Endothelial cell of umbilical vein (primary cell): ENCODE measurements at regions not wholly inside any gene's neighbourhood (a gene's known extent, or its start where the extent isn't known, plus 50 kb on each side); places are given as distances from the start of the nearest gene placed in this dataset.

Source experiments
- BruUV-seq: library from RNA; stranded (reverse); fragments of 400-500 nt; replicated peaks from 2 replicates; lab custom pipeline; 2021; lab: Mats Ljungman, UMichigan
- CTCF ChIA-PET: fragments of 300-600, 350-600 bp; sonication (Branson Sonifier 250); formaldehyde crosslinking; loops from one replicate; lab custom pipeline; 2021; ENCODE audit warnings: antibody characterized with exemption, inconsistent platforms; lab: Charles Lee
- POLR2A ChIA-PET: fragments of 300-600, 350-600 bp; sonication (Branson Sonifier 250); formaldehyde crosslinking; loops from one replicate; lab custom pipeline; 2021; ENCODE audit warnings: antibody characterized with exemption, inconsistent platforms; lab: Charles Lee
- DNase-seq: peaks from one replicate; pipeline ENCODE4 v3.0.0-alpha.2; 2011; ENCODE audit warnings: low read depth, low spot score
- FAIRE-seq: peaks from 2 replicates; lab custom pipeline; 2011; peaks lifted over from hg19 to GRCh38; lab: Jason Lieb, UNC
- H2AFZ ChIP-seq: 2 replicates; pipeline ENCODE4 v1.6.0; 2012; ENCODE audit warnings: low read depth, low read length, control low read depth, inconsistent platforms
- H3K27ac ChIP-seq: 2 replicates; pipeline ENCODE4 v1.5.1; 2011; ENCODE audit warnings: low read depth, mild to moderate bottlenecking, control low read depth, low read length, moderate library complexity; ENCODE audit not compliant: insufficient read depth
- H3K27me3 ChIP-seq, 2 experiments: 2 replicates each; pipeline versions ENCODE4 v1.6.0 to v1.6.1; 2011; ENCODE audit warnings: low read length in 2 of 2, mixed read lengths in 1 of 2; ENCODE audit not compliant: control insufficient read depth in 2 of 2, insufficient read depth in 2 of 2
- H3K36me3 ChIP-seq, 2 experiments: 2 replicates in 1 of 2; 3 replicates in 1 of 2; pipeline ENCODE4 v1.5.1; 2011; ENCODE audit warnings: low read length in 2 of 2, mild to moderate bottlenecking in 1 of 2, moderate library complexity in 1 of 2; ENCODE audit not compliant: control insufficient read depth in 2 of 2, insufficient read depth in 2 of 2; ENCODE audit errors: extremely low read depth in 1 of 2
- H3K4me1 ChIP-seq: 3 replicates; pipeline ENCODE4 v1.5.1; 2011; ENCODE audit warnings: mild to moderate bottlenecking, low read length; ENCODE audit not compliant: control insufficient read depth, insufficient read depth; ENCODE audit errors: extremely low read depth
- H3K4me2 ChIP-seq: 2 replicates; pipeline ENCODE4 v1.6.1; 2011; ENCODE audit warnings: low read length, control low read depth, mixed read lengths; ENCODE audit not compliant: insufficient read depth
- H3K4me3 ChIP-seq, 3 experiments: fragments of 200-600 bp in 1 of 3; sonication (generic), shearing (Covaris generic) in 1 of 3; replicated peaks in 1 of 3; 2 replicates each; pipeline ENCODE4 v1.5.1; 2011 to 2016; ENCODE audit warnings: control low read depth in 3 of 3, low read length in 3 of 3, mild to moderate bottlenecking in 2 of 3, inconsistent platforms in 1 of 3, low read depth in 1 of 3, moderate library complexity in 1 of 3; ENCODE audit not compliant: insufficient read depth in 1 of 3
- H3K79me2 ChIP-seq: 2 replicates; pipeline ENCODE4 v1.6.0; 2012; ENCODE audit warnings: low read length, inconsistent platforms; ENCODE audit not compliant: control insufficient read depth, insufficient read depth
- H3K9ac ChIP-seq: replicated peaks from 2 replicates; pipeline ENCODE3; 2011; ENCODE audit warnings: low read length, control low read depth; ENCODE audit not compliant: insufficient read depth; ENCODE audit errors: extremely low read depth
- H3K9me1 ChIP-seq: replicated peaks from 3 replicates; pipeline ENCODE4 v1.6.0; 2011; ENCODE audit warnings: mild to moderate bottlenecking, low read length; ENCODE audit not compliant: control insufficient read depth, insufficient read depth; ENCODE audit errors: extremely low read depth
- H3K9me3 ChIP-seq: replicated peaks from 2 replicates; pipeline ENCODE4 v1.5.1; 2012; ENCODE audit warnings: low read length, inconsistent platforms; ENCODE audit not compliant: control insufficient read depth, insufficient read depth
- H4K20me1 ChIP-seq: replicated peaks from 2 replicates; pipeline ENCODE3; 2011; ENCODE audit warnings: mild to moderate bottlenecking, low read length; ENCODE audit not compliant: control insufficient read depth, insufficient read depth; ENCODE audit errors: extremely low read depth
- EZH2 ChIP-seq: IDR thresholded peaks from 2 replicates; pipeline ENCODE4 v1.6.1; 2012; ENCODE audit warnings: borderline replicate concordance, low read depth, mild to moderate bottlenecking, moderate library complexity, low read length, inconsistent platforms; ENCODE audit not compliant: severe bottlenecking
- FOS ChIP-seq: IDR thresholded peaks from 2 replicates; pipeline ENCODE4 v1.6.1; 2011; ENCODE audit warnings: mild to moderate bottlenecking, low read length, moderate library complexity, borderline replicate concordance; ENCODE audit not compliant: insufficient read depth
- GATA2 ChIP-seq: IDR thresholded peaks from 2 replicates; pipeline ENCODE4 v1.7.0; 2011; ENCODE audit warnings: low read depth, mild to moderate bottlenecking, moderate library complexity, mixed read lengths, low read length; ENCODE audit not compliant: insufficient read length, insufficient read depth
- JUN ChIP-seq: IDR thresholded peaks from 2 replicates; pipeline ENCODE4 v1.6.1; 2011; ENCODE audit warnings: borderline replicate concordance, low read depth; ENCODE audit not compliant: insufficient read length, insufficient read depth
- MAX ChIP-seq: IDR thresholded peaks from 2 replicates; pipeline ENCODE4 v1.6.1; 2011; ENCODE audit not compliant: insufficient read depth, insufficient read length
- MYC ChIP-seq: IDR thresholded peaks from one replicate; pipeline ENCODE4 v1.6.1; 2011; ENCODE audit warnings: mild to moderate bottlenecking, low read depth, low read length
- POLR2A ChIP-seq: IDR thresholded peaks from 2 replicates; pipeline ENCODE4 v1.6.1; 2012; ENCODE audit warnings: low read depth, mild to moderate bottlenecking, control low read depth, low read length
- POLR2AphosphoS5 ChIP-seq: IDR thresholded peaks from 2 replicates; pipeline ENCODE4 v1.6.1; 2012; ENCODE audit warnings: low read depth, mild to moderate bottlenecking, control low read depth, low read length, moderate library complexity; ENCODE audit not compliant: insufficient read depth
- dilution Hi-C: fragments of 300-500 bp; cut with MboI; formaldehyde crosslinking; loops from one replicate; pipeline ENCODE4 v1.15.0; 2019; ENCODE audit warnings: low sequenced_read_pairs; ENCODE audit not compliant: extremely low pct_ligation_motif_present
- intact Hi-C: fragments of 100-400 bp; cut with micrococcal nuclease; formaldehyde crosslinking; loops from one replicate; pipeline ENCODE4 v1.10.0; 2022
- TF ChIP-seq, protein P1 (sequence below), 2 donors: IDR thresholded peaks; 1 replicate in 1 of 2; 2 replicates in 1 of 2; pipeline ENCODE4 v1.5.1; 2011; ENCODE audit warnings: low read length in 2 of 2, mild to moderate bottlenecking in 2 of 2, moderate library complexity in 2 of 2, control low read depth in 1 of 2, inconsistent platforms in 1 of 2, low read depth in 1 of 2; ENCODE audit not compliant: insufficient read depth in 1 of 2; ENCODE audit errors: extremely low read depth in 1 of 2

DNA sequence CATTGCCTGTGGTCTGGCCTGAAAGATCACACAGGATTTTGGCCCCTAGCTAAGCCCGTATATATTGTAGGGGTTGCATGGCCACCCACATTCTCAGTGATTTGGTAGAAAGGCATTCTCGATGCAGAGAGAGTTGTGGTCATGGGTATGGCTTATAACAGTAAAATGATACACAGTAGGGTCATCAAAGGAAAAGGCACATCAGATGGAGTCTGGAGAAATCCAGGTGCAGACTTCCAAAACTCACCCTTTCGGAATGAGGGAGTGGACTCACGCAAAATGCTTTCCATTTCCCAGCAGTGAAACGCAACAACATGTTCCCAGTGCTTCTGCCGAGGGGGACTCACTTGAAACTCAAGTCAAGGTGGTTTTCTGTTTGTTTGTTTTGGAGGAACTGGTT, 802.5 kb upstream of the SLITRK1 start:
- intact Hi-C loops, result no loop called here
- no peaks in the 10 kb centered on the region for H4K20me1 ChIP-seq
- dilution Hi-C loops, result no loop called here
- H3K9me1 ChIP-seq, result no peaks in the 10 kb centered on the region
- no peaks in the 10 kb centered on the region for H3K4me1 ChIP-seq
- H3K36me3 ChIP-seq, result no peaks in the 10 kb centered on the region
- no peak overlapping the region for H2AFZ ChIP-seq
- no peak overlapping the region for H3K4me2 ChIP-seq
- H3K27me3 ChIP-seq, result no peaks in the 10 kb centered on the region
- no peak overlapping the region for H3K4me3 ChIP-seq
- TF ChIP-seq FOS, result no peak
- TF ChIP-seq GATA2, result no peak
- TF ChIP-seq MYC, result no peak
- TF ChIP-seq MAX, result no peak
- TF ChIP-seq POLR2AphosphoS5, result no peak
- TF ChIP-seq, protein P1, sequence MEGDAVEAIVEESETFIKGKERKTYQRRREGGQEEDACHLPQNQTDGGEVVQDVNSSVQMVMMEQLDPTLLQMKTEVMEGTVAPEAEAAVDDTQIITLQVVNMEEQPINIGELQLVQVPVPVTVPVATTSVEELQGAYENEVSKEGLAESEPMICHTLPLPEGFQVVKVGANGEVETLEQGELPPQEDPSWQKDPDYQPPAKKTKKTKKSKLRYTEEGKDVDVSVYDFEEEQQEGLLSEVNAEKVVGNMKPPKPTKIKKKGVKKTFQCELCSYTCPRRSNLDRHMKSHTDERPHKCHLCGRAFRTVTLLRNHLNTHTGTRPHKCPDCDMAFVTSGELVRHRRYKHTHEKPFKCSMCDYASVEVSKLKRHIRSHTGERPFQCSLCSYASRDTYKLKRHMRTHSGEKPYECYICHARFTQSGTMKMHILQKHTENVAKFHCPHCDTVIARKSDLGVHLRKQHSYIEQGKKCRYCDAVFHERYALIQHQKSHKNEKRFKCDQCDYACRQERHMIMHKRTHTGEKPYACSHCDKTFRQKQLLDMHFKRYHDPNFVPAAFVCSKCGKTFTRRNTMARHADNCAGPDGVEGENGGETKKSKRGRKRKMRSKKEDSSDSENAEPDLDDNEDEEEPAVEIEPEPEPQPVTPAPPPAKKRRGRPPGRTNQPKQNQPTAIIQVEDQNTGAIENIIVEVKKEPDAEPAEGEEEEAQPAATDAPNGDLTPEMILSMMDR (IDR thresholded peaks at IDR 0.05; ENCODE audit: extremely low read depth in 1 of 2, insufficient read depth in 1 of 2, low read depth in 1 of 2, low read length in 2 of 2), result no peak
- TF ChIP-seq EZH2, result no peak
- TF ChIP-seq JUN, result no peak
- TF ChIP-seq POLR2A, result no peak
- no peak for DNase-seq
- no peak overlapping the region for H3K9ac ChIP-seq
- POLR2A ChIA-PET, result no interaction called here
- H3K79me2 ChIP-seq, result no peaks in the 10 kb centered on the region
- H3K9me3 ChIP-seq, result peaks cover 11% of the 10 kb centered on the region
- H3K27ac ChIP-seq, result no peak overlapping the region
- BruUV-seq, result no TSS peak
- CTCF ChIA-PET, result no interaction called here
- no peak for FAIRE-seq
